Peyer's patch (tissue), 4 donors: ENCODE measurements at regions not wholly inside any gene's neighbourhood (a gene's known extent, or its start where the extent isn't known, plus 50 kb on each side); places are given as distances from the start of the nearest gene placed in this dataset.

Source experiments
- POLR2A ChIP-seq, 2 donors: fragments of 450-650 bp; IDR thresholded peaks; one replicate each; pipeline ENCODE4 v1.5.1; 2017; ENCODE audit warnings: antibody characterized with exemption in 2 of 2, mild to moderate bottlenecking in 2 of 2, moderate library complexity in 2 of 2
- TF ChIP-seq, protein P1 (sequence below), 6 experiments: fragments of 450-650 bp in 4 of 6; fragments of 200-600 bp in 2 of 6; sonication (generic) in 1 of 6; IDR thresholded peaks; one replicate each; pipeline ENCODE4 v1.5.1; 2017 to 2019; ENCODE audit warnings: antibody characterized with exemption in 6 of 6, mild to moderate bottlenecking in 3 of 6, moderate library complexity in 1 of 6

DNA sequence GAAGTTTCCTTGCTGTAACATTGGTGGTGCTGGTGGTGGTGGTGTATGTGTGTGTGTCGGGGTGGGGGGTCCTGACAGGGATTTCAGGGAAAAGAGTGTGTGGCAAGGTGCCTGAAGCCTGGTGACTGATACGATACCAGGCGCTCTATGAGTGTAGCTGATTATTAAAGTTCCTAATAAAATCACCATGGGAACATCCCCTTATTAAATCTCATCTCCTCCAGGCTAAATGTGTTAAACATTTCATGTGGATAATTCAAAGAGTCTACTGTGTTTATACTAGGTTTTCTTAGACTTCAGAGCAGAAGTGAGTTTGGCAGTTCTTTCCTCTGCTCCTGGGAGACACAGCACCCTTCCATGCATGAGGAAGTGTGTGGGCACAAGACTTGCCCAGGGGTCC lies 82.0 kb downstream of the THNSL2 start:
- TF ChIP-seq, protein P1, sequence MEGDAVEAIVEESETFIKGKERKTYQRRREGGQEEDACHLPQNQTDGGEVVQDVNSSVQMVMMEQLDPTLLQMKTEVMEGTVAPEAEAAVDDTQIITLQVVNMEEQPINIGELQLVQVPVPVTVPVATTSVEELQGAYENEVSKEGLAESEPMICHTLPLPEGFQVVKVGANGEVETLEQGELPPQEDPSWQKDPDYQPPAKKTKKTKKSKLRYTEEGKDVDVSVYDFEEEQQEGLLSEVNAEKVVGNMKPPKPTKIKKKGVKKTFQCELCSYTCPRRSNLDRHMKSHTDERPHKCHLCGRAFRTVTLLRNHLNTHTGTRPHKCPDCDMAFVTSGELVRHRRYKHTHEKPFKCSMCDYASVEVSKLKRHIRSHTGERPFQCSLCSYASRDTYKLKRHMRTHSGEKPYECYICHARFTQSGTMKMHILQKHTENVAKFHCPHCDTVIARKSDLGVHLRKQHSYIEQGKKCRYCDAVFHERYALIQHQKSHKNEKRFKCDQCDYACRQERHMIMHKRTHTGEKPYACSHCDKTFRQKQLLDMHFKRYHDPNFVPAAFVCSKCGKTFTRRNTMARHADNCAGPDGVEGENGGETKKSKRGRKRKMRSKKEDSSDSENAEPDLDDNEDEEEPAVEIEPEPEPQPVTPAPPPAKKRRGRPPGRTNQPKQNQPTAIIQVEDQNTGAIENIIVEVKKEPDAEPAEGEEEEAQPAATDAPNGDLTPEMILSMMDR (IDR thresholded peaks at IDR 0.05): no peak
- TF ChIP-seq POLR2A (IDR thresholded peaks at IDR 0.05): no peak
